B cell (primary cell): ENCODE measurements at regions not wholly inside any gene's neighbourhood (a gene's known extent, or its start where the extent isn't known, plus 50 kb on each side); places are given as distances from the start of the nearest gene placed in this dataset.

Experiments used
- ATAC-seq: fragments of 200-7000 bp; cut with Tn5 transposase; one replicate; pipeline ENCODE4 v1.10.0; 2021; ENCODE audit warnings: low read depth, mild to moderate bottlenecking, moderate number of reproducible peaks, moderate library complexity
- CTCF ChIA-PET: fragments of 350-600 bp; sonication (Branson Sonifier 250); formaldehyde crosslinking; loops from one replicate; lab custom pipeline; 2021; ENCODE audit warnings: antibody characterized with exemption, inconsistent platforms; lab: Charles Lee
- POLR2A ChIA-PET: fragments of 350-600 bp; sonication (Branson Sonifier 250); formaldehyde crosslinking; loops from one replicate; lab custom pipeline; 2021; ENCODE audit warnings: antibody characterized with exemption; lab: Charles Lee
- DNase-seq: peaks from one replicate; pipeline ENCODE4 v3.0.0; 2013
- H2AFZ ChIP-seq: 2 replicates; pipeline ENCODE4 v1.6.1; 2012; ENCODE audit warnings: mild to moderate bottlenecking, low read depth, low read length; ENCODE audit not compliant: insufficient read depth, poor library complexity, severe bottlenecking
- H3K27ac ChIP-seq, 2 donors: 1 replicate in 1 of 2; 2 replicates in 1 of 2; pipeline ENCODE4 v1.5.1; 2012 to 2013; ENCODE audit warnings: low read length in 2 of 2, mild to moderate bottlenecking in 2 of 2, moderate library complexity in 1 of 2
- H3K27me3 ChIP-seq, 4 experiments: fragments of 200-600 bp in 1 of 4; sonication (generic) in 1 of 4; replicated peaks in 1 of 4; 1 replicate in 2 of 4; 2 replicates in 2 of 4; pipeline versions ENCODE4 v1.6.1 to v1.7.0; 2013 to 2016; ENCODE audit warnings: low read length in 3 of 4, mild to moderate bottlenecking in 2 of 4, mixed read lengths in 1 of 4, moderate library complexity in 1 of 4; ENCODE audit not compliant: insufficient read depth in 4 of 4, control insufficient read depth in 3 of 4; ENCODE audit errors: control extremely low read depth in 1 of 4
- H3K36me3 ChIP-seq, 2 experiments: replicated peaks in 1 of 2; 1 replicate in 1 of 2; 2 replicates in 1 of 2; pipeline versions ENCODE4 v1.6.1 to v1.7.1; 2013; ENCODE audit warnings: low read length in 1 of 2; ENCODE audit not compliant: insufficient read depth in 2 of 2, control insufficient read depth in 1 of 2; ENCODE audit errors: control extremely low read depth in 1 of 2, extremely low read depth in 1 of 2
- H3K4me1 ChIP-seq, 2 donors: fragments of 200-600 bp in 1 of 2; sonication (generic) in 1 of 2; 1 replicate in 1 of 2; 2 replicates in 1 of 2; pipeline versions ENCODE4 v1.5.1 to v1.6.1; 2013 to 2017; ENCODE audit warnings: low read length in 2 of 2; ENCODE audit not compliant: control insufficient read depth in 2 of 2, insufficient read depth in 2 of 2
- H3K4me2 ChIP-seq: replicated peaks from 2 replicates; pipeline ENCODE3; 2012; ENCODE audit warnings: mild to moderate bottlenecking, low read depth, low read length; ENCODE audit not compliant: poor library complexity, severe bottlenecking
- H3K4me3 ChIP-seq, 5 experiments: fragments of 200-600 bp in 1 of 5; sonication (generic) in 1 of 5; 1 replicate in 3 of 5; 2 replicates in 2 of 5; pipeline versions ENCODE4 v1.5.1 to v1.7.0; 2011 to 2016; ENCODE audit warnings: low read length in 4 of 5, mild to moderate bottlenecking in 4 of 5, low read depth in 2 of 5, control low read depth in 1 of 5, moderate library complexity in 1 of 5; ENCODE audit not compliant: insufficient read depth in 1 of 5; ENCODE audit errors: control extremely low read depth in 1 of 5, extremely low read depth in 1 of 5
- H3K79me2 ChIP-seq: fragments of 200-600 bp; sonication (generic); one replicate; pipeline ENCODE4 v1.6.0; 2016; ENCODE audit warnings: low read length; ENCODE audit not compliant: control insufficient read depth, insufficient read depth
- H3K9ac ChIP-seq: fragments of 200-600 bp; sonication (generic); 2 replicates; pipeline ENCODE4 v1.6.1; 2017; ENCODE audit warnings: mild to moderate bottlenecking, low read length, moderate library complexity
- H3K9me3 ChIP-seq, 3 donors: one replicate each; pipeline versions ENCODE4 v1.6.1 to v1.7.1; 2013; ENCODE audit warnings: low read length in 2 of 3; ENCODE audit not compliant: control insufficient read depth in 2 of 3, insufficient read depth in 1 of 3; ENCODE audit errors: control extremely low read depth in 1 of 3
- H4K20me1 ChIP-seq: 2 replicates; pipeline ENCODE4 v1.6.0; 2012; ENCODE audit warnings: mild to moderate bottlenecking, low read length; ENCODE audit not compliant: insufficient read depth, control insufficient read depth, poor library complexity, severe bottlenecking
- H3K27ac Mint-ChIP-seq: one replicate; pipeline ENCODE4 v1.8.0; 2021; ENCODE audit warnings: mixed read lengths
- H3K27me3 Mint-ChIP-seq: one replicate; pipeline ENCODE4 v1.8.0; 2021; ENCODE audit warnings: mixed read lengths
- H3K4me1 Mint-ChIP-seq: one replicate; pipeline ENCODE4 v1.8.0; 2021; ENCODE audit warnings: mixed read lengths
- H3K4me3 Mint-ChIP-seq: one replicate; pipeline ENCODE4 v1.8.0; 2021; ENCODE audit warnings: mixed read lengths
- H3K9me3 Mint-ChIP-seq: one replicate; pipeline ENCODE4 v1.8.0; 2022; ENCODE audit warnings: mixed read lengths; ENCODE audit not compliant: insufficient read depth
- EZH2 ChIP-seq: IDR thresholded peaks from 2 replicates; pipeline ENCODE4 v1.6.1; 2012; ENCODE audit warnings: borderline replicate concordance, low read depth, mild to moderate bottlenecking, moderate library complexity, low read length; ENCODE audit not compliant: insufficient read depth, poor library complexity, severe bottlenecking
- WGBS: methylation state at CpG from one replicate; pipeline ENCODE4 v1.1.5; 2013; ENCODE audit warnings: missing lambda C conversion rate; ENCODE audit not compliant: insufficient coverage; 5-methylcytosine and 5-hydroxymethylcytosine counted together
- intact Hi-C: fragments of 100-400 bp; cut with micrococcal nuclease; formaldehyde crosslinking; loops from one replicate; pipeline ENCODE4 v1.10.0; 2022
- TF ChIP-seq, protein P1 (sequence below): fragments of 200-600 bp; IDR thresholded peaks from one replicate; pipeline ENCODE4 v1.8.0; 2022; ENCODE audit warnings: antibody characterized with exemption, mild to moderate bottlenecking

DNA sequence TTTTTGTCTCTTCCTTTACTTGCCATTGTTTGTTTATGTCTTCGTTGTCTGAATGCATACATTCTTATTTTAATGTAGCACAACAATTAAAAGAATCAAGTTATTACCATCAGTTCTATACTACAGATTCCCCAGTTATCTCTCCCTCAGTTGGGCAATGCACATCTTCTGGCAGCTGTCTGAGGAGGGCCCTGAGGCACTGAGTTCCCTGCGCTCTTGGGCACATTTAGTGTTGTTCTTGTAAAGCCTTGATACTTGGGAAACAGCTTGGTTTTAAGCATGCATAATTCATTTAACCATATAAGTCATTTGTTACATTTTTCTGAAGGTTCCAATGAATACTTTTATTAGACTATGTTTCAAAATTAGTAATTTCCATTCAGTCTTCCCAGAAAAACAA is 117.9 kb downstream of the C6orf118 start:
- DNase-seq (no peak), ATAC-seq (no peak)
- Mint-ChIP-seq H3K9me3 (peaks cover 10% of the 10 kb centered on the region), H3K27me3 (no peaks in the 10 kb centered on the region), H3K4me1 (no peaks in the 10 kb centered on the region), H3K4me3 (no peak overlapping the region), H3K27ac (no peak overlapping the region)
- H3K4me3 ChIP-seq, result no peak overlapping the region
- ChIA-PET POLR2A (no interaction called here), CTCF (no interaction called here)
- intact Hi-C loops, result no loop called here
- H2AFZ ChIP-seq, result no peak overlapping the region
- no peaks in the 10 kb centered on the region for H4K20me1 ChIP-seq
- H3K79me2 ChIP-seq, result no peaks in the 10 kb centered on the region
- TF ChIP-seq, protein P1, sequence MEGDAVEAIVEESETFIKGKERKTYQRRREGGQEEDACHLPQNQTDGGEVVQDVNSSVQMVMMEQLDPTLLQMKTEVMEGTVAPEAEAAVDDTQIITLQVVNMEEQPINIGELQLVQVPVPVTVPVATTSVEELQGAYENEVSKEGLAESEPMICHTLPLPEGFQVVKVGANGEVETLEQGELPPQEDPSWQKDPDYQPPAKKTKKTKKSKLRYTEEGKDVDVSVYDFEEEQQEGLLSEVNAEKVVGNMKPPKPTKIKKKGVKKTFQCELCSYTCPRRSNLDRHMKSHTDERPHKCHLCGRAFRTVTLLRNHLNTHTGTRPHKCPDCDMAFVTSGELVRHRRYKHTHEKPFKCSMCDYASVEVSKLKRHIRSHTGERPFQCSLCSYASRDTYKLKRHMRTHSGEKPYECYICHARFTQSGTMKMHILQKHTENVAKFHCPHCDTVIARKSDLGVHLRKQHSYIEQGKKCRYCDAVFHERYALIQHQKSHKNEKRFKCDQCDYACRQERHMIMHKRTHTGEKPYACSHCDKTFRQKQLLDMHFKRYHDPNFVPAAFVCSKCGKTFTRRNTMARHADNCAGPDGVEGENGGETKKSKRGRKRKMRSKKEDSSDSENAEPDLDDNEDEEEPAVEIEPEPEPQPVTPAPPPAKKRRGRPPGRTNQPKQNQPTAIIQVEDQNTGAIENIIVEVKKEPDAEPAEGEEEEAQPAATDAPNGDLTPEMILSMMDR, result no peak
- TF ChIP-seq EZH2, result no peak
- H3K9ac ChIP-seq, result no peak overlapping the region
- peaks cover 0 to 2% (median 0%) of the 10 kb centered on the region in 3 donors for H3K9me3 ChIP-seq
- no peak overlapping the region for H3K4me2 ChIP-seq
- no peaks in the 10 kb centered on the region for H3K36me3 ChIP-seq
- H3K4me1 ChIP-seq, result no peaks in the 10 kb centered on the region
- no peaks in the 10 kb centered on the region for H3K27me3 ChIP-seq
- no peak overlapping the region for H3K27ac ChIP-seq
- no CpG with 5 or more reads among the region's 2 CpGs for WGBS

DNA sequence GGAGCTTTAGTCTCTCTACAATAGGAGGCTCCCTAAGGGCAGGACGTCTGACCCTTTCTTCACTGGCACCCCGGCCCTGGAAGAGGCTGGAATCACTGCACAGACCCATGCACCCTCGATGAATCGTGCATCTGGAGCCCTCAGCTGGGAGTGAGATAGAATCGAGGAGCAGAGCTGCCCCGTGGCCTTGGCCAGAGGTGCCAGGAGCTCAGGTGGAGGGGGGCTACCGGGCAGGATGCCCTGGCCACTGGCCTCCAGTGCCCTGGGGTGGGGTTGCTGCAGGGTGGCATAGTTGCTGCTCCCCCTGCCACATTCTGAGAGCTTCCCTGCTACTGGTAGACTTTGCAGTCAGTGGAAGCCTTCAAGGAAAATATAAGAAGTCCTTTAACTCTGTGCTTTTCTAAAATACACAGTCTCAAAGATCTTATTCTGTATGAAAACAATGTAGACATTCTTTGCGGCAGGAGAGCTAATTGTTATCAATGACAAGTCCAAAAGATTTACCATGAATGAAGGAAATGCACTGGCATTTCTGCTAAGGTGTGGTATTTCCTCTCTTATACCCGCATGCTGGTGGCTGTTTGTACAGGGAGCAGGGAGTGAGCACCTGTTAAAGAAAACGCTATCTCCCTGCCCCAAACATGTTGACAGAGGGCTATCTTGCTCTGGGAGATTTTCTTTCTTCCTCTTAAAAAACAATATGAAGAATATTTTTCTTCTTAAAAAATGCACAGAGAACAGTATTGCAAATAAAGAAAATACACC is 122.8 kb downstream of the C6orf118 start:
- Mint-ChIP-seq H3K4me3 (no peak overlapping the region), H3K9me3 (peaks cover 6% of the 10 kb centered on the region), H3K4me1 (no peaks in the 10 kb centered on the region), H3K27ac (no peak overlapping the region), H3K27me3 (no peaks in the 10 kb centered on the region)
- intact Hi-C loops, result no loop called here
- ChIA-PET POLR2A (no interaction called here), CTCF (no interaction called here)
- peaks cover 0 to 19% (median 0%) of the 10 kb centered on the region in 3 donors for H3K9me3 ChIP-seq
- TF ChIP-seq EZH2, result no peak
- TF ChIP-seq, protein P1, result no peak
- H3K4me3 ChIP-seq, result no peak overlapping the region
- H3K4me1 ChIP-seq, result no peaks in the 10 kb centered on the region
- no peak for DNase-seq
- H3K4me2 ChIP-seq, result no peak overlapping the region
- H3K36me3 ChIP-seq, result no peaks in the 10 kb centered on the region
- no peaks in the 10 kb centered on the region for H3K79me2 ChIP-seq
- H4K20me1 ChIP-seq, result no peaks in the 10 kb centered on the region
- WGBS, result 76% methylated on average over 7 of the region's 10 CpGs
- no peak overlapping the region for H2AFZ ChIP-seq
- H3K27ac ChIP-seq, result no peak overlapping the region
- no peaks in the 10 kb centered on the region for H3K27me3 ChIP-seq
- ATAC-seq, result no peak
- no peak overlapping the region for H3K9ac ChIP-seq
